PC-3 (cell line): ENCODE measurements at regions not wholly inside any gene's neighbourhood (a gene's known extent, or its start where the extent isn't known, plus 50 kb on each side); places are given as distances from the start of the nearest gene placed in this dataset.

Experiments
- EZH2 ChIP-seq: fragments of 300-600 bp; sonication (generic); IDR thresholded peaks from one replicate; pipeline ENCODE4 v1.6.1; 2017; ENCODE audit warnings: antibody characterized with exemption, mild to moderate bottlenecking, low read length; ENCODE audit not compliant: unreplicated experiment
- EZH2phosphoT487 ChIP-seq: fragments of 300-600 bp; sonication (generic); IDR thresholded peaks from 2 replicates; pipeline ENCODE4 v1.6.1; 2018; ENCODE audit warnings: mild to moderate bottlenecking, antibody characterized with exemption, low read length, borderline replicate concordance
- TF ChIP-seq, protein P1 (sequence below): fragments of 300-600 bp; sonication (generic); conservative IDR thresholded peaks from 2 replicates; pipeline ENCODE4 v1.5.1; 2017; ENCODE audit warnings: antibody characterized with exemption, low read depth, mild to moderate bottlenecking, low read length

GRCh38 chr6:119742188-119742803, 392.7 kb upstream of the MAN1A1 start:
- TF ChIP-seq, protein P1, sequence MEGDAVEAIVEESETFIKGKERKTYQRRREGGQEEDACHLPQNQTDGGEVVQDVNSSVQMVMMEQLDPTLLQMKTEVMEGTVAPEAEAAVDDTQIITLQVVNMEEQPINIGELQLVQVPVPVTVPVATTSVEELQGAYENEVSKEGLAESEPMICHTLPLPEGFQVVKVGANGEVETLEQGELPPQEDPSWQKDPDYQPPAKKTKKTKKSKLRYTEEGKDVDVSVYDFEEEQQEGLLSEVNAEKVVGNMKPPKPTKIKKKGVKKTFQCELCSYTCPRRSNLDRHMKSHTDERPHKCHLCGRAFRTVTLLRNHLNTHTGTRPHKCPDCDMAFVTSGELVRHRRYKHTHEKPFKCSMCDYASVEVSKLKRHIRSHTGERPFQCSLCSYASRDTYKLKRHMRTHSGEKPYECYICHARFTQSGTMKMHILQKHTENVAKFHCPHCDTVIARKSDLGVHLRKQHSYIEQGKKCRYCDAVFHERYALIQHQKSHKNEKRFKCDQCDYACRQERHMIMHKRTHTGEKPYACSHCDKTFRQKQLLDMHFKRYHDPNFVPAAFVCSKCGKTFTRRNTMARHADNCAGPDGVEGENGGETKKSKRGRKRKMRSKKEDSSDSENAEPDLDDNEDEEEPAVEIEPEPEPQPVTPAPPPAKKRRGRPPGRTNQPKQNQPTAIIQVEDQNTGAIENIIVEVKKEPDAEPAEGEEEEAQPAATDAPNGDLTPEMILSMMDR = peak; percentile 89
- TF ChIP-seq EZH2 (no peak), EZH2phosphoT487 (no peak)
